HG03432 (cell line): ENCODE measurements at regions not wholly inside any gene's neighbourhood (a gene's known extent, or its start where the extent isn't known, plus 50 kb on each side); places are given as distances from the start of the nearest gene placed in this dataset.

Source experiments
- ATAC-seq: cut with Tn5 transposase; IDR thresholded peaks from one replicate; pipeline ENCODE4 v1.9.1; 2021; ENCODE audit warnings: mild to moderate bottlenecking, moderate library complexity; ENCODE audit not compliant: unreplicated experiment

- no peak for ATAC-seq
Observed at GRCh38 chr11:105241136-105241535, 101.6 kb upstream of the CARD18 start.

GRCh38 chr11:105236664-105237063, 97.1 kb upstream of the CARD18 start:
- no peak for ATAC-seq

GRCh38 chr11:105233285-105233684, 93.7 kb upstream of the CARD18 start:
- no peak for ATAC-seq

GRCh38 chr11:105232021-105232420, 92.5 kb upstream of the CARD18 start:
- ATAC-seq: no peak

GRCh38 chr11:105230586-105230985, 91.0 kb upstream of the CARD18 start:
- no peak for ATAC-seq

GRCh38 chr11:105229761-105230160, 90.2 kb upstream of the CARD18 start:
- no peak for ATAC-seq

GRCh38 chr11:105229257-105229656, 89.7 kb upstream of the CARD18 start:
- ATAC-seq: no peak

- ATAC-seq: no peak
Observed at GRCh38 chr11:105227363-105227762, 87.8 kb upstream of the CARD18 start.

GRCh38 chr11:105226766-105227165, 87.2 kb upstream of the CARD18 start:
- ATAC-seq: no peak

GRCh38 chr11:105226091-105226490, 86.5 kb upstream of the CARD18 start:
- ATAC-seq: no peak

- ATAC-seq: no peak
Observed at GRCh38 chr11:105224482-105225253, 85.1 kb upstream of the CARD18 start.

- ATAC-seq: no peak
Observed at GRCh38 chr11:105220121-105220520, 80.6 kb upstream of the CARD18 start.

- ATAC-seq: no peak
Observed at GRCh38 chr11:105219670-105220069, 80.1 kb upstream of the CARD18 start.

- no peak for ATAC-seq
Observed at GRCh38 chr11:105219269-105219668, 79.7 kb upstream of the CARD18 start.

GRCh38 chr11:105215528-105215927, 76.0 kb upstream of the CARD18 start:
- no peak for ATAC-seq

GRCh38 chr11:105211806-105212554, 72.4 kb upstream of the CARD18 start:
- ATAC-seq: no peak

- no peak for ATAC-seq
Observed at GRCh38 chr11:105208019-105208418, 68.5 kb upstream of the CARD18 start.

- no peak for ATAC-seq
Observed at GRCh38 chr11:105206633-105207032, 67.1 kb upstream of the CARD18 start.

GRCh38 chr11:105204636-105205035, 65.1 kb upstream of the CARD18 start:
- no peak for ATAC-seq

- ATAC-seq: no peak
Observed at GRCh38 chr11:105203569-105204240, 64.1 kb upstream of the CARD18 start.

GRCh38 chr11:105202844-105203548, 63.4 kb upstream of the CARD18 start:
- no peak for ATAC-seq
